HG03521 (cell line): ENCODE measurements at regions not wholly inside any gene's neighbourhood (a gene's known extent, or its start where the extent isn't known, plus 50 kb on each side); places are given as distances from the start of the nearest gene placed in this dataset.

Source experiments
- ATAC-seq: cut with Tn5 transposase; IDR thresholded peaks from one replicate; pipeline ENCODE4 v1.9.1; 2021; ENCODE audit warnings: mild to moderate bottlenecking, moderate library complexity; ENCODE audit not compliant: unreplicated experiment

DNA sequence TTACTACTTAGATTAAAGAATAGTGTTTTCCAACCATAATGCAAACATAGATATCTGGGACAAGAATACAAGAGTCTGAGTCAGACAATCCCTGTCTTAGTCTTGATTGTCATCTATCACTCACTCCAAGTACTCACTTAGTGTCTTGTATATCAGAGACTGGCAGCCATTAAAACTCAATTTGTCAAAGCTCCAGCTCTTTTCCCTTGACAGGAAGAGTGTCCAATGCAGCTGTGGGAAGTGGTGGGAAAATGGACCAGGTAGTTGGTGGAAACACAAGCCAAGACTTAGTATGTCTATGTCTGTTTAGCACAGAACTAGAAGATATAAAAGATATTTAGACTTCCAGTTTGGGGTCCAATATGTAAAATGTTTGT lies 271.6 kb upstream of the CLEC14A start:
- ATAC-seq = no peak

- ATAC-seq = no peak
Measured at GRCh38 chr14:38526826-38527501, 271.1 kb upstream of the CLEC14A start.

DNA sequence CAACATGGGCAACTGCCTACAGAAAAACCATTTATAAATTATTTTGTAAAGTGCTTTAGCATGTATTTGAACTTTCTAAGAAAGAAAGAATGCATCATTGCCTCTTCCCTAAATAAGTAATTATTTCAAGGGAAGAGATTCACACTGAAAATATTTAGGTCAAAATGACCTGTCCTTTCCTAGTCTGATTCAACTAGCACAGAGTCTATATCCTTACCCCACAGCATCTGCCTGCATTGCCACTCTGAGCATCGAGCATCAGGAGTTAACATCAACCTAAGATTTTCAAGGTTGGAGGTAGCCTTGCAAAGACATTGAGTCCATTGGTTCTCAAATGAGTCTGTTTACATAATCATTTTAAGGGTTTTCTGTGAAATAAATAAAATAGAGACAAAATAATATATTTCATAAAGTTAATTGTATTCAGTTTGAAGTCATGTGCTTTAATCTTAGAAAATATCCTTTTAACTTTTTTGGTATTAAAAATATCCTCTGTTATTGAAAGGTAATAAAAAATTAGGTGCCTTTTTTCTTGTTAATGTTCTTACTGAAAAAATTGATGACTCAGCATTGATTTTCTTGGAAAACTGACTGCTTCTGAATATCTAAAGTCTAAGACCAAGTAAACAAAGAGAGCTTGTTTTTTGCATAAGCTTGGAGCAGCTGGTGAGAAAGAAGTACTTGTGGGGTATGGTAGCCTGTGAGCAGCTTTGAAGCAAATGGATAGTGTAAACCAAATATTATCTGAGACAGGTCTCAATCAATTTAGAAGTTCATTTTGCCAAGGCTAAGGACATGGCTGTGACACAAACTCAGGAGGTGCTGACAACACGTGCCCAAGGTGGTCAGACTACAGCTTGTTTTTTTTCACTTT lies 269.0 kb upstream of the CLEC14A start:
- no peak for ATAC-seq

- ATAC-seq = no peak
Measured at GRCh38 chr14:38522724-38523123, 266.8 kb upstream of the CLEC14A start.

DNA sequence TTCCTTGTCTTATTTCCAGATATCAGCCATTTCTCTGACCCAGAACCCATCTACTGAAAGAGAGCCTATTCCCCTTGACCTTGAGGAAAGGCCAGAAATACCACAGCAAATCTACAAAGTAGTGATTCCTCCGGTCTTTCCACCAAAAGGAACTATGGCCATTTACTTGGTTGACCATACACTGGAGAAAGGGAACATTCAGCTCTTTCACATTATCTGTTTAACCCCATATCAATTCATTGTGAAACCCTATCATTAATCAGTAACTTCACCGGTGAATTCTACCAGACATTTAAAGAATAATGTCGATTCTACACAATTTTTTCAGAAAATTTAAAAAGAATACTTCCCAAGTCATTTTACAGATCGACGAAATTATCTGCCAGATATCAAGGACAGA lies 265.7 kb upstream of the CLEC14A start:
- no peak for ATAC-seq

DNA sequence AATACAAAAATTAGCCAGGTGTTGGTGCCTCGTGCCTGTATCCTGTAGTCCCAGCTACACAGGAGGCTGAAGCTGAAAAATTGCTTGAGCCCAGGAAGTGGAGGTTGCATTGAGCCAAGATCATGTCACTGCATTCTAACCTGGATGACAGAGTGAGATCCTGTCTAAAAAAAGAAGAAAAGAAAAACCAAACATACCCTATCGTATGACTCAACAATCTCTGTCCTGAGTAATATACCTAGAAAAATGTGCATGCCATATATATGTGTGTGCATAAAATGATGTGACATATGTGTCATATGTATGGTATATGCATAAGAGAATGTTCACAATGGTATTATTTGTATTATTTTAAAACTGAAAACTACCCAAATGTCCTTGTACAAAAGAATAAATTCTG lies 261.5 kb upstream of the CLEC14A start:
- ATAC-seq = no peak

- no peak for ATAC-seq
Measured at GRCh38 chr14:38512236-38512635, 256.3 kb upstream of the CLEC14A start.

- no peak for ATAC-seq
Measured at GRCh38 chr14:38507299-38507698, 251.4 kb upstream of the CLEC14A start.

DNA sequence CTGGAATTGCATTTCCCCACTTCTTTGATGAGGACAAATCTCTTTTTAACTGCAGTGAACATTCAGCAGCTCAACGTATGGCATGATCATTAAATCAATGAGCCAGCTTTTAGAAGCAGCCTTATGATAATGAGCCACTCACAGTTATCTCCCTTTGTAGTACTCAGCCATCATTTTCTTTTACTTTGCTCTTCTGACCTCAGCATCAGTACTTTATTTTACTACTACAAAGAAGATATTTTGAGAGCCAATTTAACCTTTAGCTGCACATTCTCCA lies 250.0 kb upstream of the CLEC14A start:
- ATAC-seq = no peak

GRCh38 chr14:38505221-38505972 lies 249.5 kb upstream of the CLEC14A start:
- ATAC-seq = no peak

DNA sequence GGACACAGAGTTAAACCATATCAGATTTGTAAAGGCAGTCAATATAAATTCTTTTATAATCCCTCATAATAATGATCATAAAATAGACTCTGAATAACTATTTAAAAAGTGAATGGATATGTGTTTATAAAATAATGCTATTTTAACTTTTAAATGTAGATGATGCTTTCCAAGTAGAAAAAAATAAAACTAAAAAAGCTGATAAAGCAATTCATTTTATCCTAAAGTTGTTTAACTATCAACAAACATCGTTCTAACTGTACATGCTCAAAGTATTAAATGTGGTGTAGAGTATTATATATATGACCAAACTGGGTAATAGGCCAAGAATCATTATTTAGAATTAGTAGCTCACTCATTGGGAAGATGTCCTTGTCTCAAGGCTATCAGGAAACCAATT lies 248.3 kb upstream of the CLEC14A start:
- no peak for ATAC-seq

GRCh38 chr14:38502239-38502638 lies 246.3 kb upstream of the CLEC14A start:
- no peak for ATAC-seq

- no peak for ATAC-seq
Measured at GRCh38 chr14:38500125-38500524, 244.2 kb upstream of the CLEC14A start.

GRCh38 chr14:38496092-38496491 lies 240.2 kb upstream of the CLEC14A start:
- ATAC-seq = no peak

DNA sequence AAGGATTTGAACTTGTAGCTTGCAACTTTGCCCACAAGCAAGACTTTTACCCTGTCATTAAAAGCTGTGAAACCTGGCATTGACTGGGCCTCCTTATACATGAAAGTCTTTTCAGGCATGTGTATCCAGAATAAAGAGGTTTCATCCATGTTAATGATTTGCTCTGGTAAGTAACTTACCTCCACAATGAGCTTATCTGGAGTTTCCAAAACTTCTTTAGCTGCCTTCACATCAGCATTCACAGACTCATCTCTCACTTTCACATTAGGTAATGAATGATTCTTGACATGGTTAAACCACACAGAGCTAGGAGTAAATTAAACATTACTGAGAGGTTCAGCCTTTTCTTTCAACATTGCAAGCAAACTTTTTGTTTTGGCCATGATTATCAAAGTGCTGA lies 234.4 kb upstream of the CLEC14A start:
- ATAC-seq = peak; percentile 67

DNA sequence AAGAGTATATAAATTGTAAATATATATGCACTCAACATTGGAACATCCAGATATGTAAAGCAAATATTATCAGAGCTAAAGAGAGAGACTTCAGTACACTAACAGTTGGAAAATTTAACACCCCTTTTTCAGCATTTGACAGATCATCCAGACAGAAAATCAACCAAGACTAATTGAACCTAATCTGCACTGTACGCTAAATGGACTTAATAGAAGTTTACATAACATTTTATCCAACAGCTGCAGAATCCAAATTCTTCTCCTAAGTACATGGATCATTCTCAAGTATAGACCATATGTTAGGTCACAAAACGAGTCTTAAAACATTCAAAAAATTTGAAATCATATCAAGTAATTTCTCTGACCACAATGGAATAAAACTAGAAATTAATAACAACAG lies 229.1 kb upstream of the CLEC14A start:
- ATAC-seq = no peak

DNA sequence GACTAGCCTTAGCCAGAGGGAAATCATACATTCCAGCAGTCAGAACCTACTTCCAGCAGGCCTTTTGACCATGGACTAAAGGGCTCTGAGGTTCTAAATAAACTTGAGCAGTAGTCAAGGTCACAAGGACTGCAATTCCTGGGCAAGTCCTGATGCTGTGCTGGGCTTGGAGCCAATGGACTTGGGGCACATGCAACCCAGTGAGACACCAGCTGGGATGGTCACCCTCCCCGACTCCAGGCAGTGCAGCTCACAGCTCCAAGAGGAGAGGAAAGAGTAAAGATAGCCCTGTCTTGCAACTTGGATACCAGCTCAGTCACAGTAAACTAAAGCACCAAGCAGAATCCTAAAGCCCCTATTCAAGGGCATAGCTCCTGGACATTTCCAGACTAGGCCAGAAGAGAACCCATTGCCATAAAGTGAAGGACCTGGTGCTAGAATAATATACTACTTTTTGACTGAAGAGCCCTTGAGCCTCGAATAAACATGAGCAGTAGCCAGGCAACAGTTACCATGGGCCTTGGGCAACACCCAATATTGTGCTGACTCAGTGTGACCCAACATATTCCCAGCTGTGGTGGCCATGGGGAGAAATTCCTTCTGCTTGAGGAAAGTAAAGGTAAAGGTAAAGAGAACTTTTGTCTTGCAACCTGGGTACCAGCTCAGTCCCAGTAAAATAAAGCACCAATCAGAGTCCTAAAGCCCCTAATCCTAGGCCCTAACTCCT lies 226.2 kb upstream of the CLEC14A start:
- no peak for ATAC-seq

DNA sequence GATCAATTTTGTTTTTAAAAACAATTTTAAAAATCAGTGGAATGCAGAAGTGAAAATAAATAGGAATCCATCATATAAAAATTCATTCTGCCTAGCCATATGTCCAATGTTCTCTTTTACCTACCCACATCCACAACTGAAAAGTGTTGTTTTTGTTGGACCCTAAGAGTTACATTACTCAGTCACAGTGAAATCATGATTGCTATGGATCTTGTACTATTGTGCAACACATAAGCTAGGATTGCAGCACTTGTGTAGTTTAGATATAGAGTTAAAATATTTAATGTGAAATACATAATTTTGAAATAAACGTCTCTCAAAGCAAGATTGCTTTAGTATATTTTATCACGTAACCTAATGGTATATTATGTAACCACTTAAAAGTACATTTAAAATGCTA lies 213.3 kb upstream of the CLEC14A start:
- ATAC-seq = no peak

GRCh38 chr14:38442208-38442607 lies 186.3 kb upstream of the CLEC14A start:
- no peak for ATAC-seq

- no peak for ATAC-seq
Measured at GRCh38 chr14:38432186-38432585, 176.3 kb upstream of the CLEC14A start.

GRCh38 chr14:38431156-38431555 lies 175.3 kb upstream of the CLEC14A start:
- no peak for ATAC-seq
